Stimulated activated CD4-positive, alpha-beta T cell treated with anti-CD3 and anti-CD28 coated beads, Interleukin-12 subunit alpha, Interleukin-12 subunit beta, amount 100 ng/mL, for 24 hours (primary cell): ENCODE measurements at regions not wholly inside any gene's neighbourhood (a gene's known extent, or its start where the extent isn't known, plus 50 kb on each side); places are given as distances from the start of the nearest gene placed in this dataset.

Experiments used
- DNase-seq, 2 experiments: peaks; one replicate each; pipeline ENCODE4 v3.0.0-alpha.2; 2020; ENCODE audit warnings: low read depth in 2 of 2

DNA sequence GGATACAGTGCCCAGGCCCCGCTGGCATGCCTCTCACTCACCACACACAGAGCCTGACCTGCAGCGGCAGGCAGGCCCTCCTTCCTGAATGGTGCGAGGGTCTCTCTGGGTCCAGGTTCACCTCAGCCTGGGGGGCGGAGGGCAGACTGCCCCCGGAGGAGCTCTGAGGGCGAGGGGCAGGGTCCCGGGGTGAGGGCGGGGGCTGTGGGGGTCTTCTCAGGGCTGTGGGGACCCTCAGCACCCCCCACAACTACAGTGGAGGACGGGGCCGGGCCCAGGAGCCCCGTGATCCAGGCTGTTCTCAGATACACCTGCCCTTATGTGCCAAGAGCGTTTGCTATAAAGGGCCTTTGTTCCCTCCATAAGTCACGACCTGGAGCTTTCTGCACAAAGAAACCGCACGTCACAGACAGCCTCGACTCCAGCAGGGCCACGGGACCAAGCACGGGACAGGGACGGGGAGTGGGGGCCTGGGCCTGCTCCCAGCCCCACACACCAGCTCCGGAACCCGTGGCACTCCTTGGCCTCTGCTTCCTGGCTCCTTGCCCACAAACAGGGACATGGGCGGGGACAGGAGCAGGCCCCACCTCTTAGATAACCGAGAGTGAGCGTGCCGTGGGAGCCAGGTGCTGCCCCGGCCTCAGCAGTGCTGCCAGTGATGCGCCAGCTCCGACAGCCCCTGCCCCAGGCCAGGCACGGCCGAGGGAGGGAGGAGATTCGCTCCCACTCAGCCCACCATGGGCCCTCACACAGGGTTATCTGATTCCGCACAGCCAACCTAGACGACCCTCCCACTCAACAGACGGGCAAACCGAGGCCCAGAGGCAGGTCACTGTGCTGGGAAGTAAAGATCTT, 101.9 kb downstream of the RFLNA start:
- DNase-seq = no peak

DNA sequence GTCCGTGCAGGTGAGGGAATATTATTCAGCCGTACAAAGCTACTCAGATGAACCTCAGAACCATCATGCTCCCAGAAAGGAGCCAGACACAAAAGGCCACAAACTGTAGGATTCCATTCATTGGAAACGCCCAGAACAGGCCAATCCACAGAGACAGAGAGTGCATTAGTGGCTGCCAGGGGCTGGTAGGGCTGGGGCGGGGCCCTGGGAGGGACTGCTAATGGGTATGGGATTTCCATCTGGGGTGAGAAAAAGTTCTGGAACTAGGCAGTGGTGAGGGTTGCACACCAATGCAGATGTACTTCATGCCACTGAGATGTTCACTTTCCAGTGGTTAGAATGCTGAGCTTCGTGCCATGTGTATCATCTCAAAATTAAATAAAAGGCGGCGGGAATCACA, 101.1 kb downstream of the RFLNA start:
- DNase-seq = no peak

DNA sequence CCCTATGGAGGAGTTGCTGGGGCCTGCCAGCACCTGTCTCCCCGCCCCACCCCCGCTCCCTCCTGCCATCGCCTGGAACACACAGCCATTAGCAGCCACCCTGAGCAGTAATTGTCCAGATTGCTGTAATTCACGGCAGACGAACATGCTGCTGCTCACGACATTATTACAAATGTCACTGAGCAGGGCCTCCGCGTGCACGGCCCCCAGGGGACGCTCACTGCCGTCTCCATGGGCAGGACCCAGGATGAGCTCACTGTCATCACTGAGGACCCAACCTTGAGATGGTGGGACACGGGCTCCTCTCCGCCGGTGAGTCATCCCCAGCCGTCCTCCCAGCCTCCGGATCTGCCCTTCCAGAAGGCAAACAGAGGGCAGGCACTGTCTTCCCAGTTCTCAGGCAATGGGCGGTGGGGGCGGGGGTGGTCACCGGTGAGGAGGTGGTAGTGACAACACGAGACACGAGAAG, 100.4 kb downstream of the RFLNA start:
- DNase-seq = no peak

DNA sequence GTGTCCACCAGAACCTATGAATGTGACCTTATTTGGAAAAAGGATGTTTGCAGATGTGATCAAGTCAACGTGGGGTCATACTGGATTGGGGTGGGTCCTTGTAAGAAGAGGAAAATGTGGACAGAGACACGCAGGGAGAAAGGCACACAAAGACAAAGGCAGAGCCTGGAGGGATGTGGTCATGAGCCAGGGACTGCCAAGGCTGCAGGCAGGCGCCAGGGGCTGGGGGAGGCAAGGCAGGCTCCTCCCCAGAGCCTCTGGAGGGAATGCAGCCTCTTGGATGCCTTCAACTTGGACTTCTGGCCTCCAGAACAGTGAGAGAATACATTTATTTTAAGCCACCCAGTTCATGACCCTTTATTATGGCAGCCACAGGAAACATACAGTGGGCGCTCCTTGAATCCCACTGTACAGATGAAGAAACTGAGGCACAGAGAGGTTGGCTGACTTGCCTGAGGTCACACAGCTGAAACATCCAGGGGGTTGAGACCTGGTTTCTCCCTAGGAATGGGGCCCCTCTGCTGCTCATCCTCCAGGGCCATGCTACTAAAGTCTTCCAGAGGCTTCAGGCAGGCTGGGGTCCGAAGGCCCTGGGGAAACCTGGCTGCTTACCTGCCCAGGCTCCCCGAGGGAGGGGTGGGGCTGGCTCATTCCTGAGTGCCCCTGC, 99.7 kb downstream of the RFLNA start:
- no peak for DNase-seq

DNA sequence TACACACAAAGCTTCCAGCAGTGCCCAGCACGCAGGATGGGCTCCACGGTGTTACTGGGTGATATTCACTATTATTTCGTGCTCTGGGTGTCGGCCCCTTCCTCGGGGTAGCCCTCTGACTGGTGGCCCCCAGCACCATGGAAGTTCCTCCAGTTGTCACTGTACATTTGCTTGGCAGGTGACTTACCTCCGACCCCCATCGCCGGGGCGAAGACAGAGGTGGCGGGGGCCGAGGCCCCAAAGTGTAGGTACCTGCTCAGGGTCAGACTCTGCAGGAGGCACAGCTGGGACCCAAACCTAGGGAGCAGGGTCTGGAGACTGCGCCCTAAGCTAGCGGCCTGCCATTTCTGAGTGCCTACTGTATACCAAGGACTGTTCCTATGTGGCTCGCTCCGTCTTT, 98.9 kb downstream of the RFLNA start:
- no peak for DNase-seq

DNA sequence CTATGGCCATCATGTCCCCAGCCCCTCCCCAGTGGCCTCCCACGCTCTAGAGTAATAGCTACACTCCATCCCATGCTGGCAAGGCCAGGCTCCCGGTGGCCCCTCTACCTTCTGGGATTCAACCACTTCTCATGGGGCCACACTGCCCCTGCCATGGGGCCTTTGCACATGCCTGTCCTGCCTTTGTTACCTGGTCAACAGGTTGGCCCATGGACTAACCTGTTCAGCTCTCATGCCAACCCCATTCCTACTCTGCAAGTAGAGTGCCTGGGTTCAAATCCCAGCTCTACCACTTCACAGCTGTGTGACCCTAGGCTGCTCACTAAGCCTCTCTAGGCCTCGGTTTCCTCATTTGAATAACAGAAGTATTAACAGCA, 98.5 kb downstream of the RFLNA start:
- DNase-seq = no peak

DNA sequence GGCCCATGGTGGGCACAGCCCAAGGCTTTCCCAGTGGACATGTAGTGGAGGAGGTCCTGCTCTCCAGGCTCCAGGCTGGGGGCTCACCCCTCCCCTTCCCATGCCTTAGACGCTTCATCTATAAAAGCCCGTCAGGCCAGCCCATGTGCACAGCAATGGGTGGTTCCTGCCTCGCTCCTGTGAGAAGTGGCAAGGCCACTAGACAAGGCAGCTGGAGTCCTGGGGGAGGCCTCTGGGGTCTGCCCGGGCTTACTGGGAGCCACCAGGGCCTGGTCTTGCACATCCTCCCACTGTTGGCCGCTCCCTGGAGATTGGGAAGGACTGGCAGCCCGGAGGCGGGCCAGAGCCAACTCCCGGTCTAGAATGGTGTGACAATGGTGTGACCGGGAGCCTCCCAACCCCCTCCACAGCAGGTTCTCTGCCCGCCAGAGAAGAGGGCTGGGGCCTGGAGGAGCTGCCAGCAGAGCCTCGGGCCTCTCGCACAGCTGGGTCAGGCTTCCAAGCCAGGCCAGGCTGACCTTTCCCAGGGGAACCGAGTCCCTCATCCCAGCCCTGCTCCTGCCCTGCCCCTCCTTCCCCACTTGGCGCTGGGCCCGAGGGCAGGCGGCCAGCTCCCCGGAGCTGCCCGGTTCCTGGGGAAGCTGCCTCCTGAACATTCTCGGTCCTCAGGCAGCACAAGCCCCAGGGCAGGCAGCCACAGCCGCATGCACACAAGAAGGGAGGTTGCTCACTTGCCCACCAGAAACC, 97.9 kb downstream of the RFLNA start:
- no peak for DNase-seq

DNA sequence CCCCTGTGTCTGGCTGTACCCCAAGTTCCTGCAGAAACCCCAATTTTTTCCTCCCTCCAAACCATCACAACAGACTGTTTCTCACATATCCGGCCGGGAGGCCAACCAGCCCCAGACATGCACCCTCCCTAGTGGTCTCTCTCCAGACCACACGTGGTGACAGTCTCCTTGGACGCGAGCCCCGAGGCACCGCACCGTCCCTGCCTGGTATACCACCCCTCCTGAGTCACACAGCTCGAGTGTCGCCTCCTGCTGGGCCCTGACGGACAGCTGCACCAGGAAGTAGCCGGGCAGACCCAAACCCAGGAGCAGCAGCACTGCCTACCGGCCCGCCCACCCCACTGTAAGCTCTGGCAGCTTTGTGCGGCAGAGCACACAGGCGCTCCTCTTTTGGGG, 97.4 kb downstream of the RFLNA start:
- DNase-seq = no peak

DNA sequence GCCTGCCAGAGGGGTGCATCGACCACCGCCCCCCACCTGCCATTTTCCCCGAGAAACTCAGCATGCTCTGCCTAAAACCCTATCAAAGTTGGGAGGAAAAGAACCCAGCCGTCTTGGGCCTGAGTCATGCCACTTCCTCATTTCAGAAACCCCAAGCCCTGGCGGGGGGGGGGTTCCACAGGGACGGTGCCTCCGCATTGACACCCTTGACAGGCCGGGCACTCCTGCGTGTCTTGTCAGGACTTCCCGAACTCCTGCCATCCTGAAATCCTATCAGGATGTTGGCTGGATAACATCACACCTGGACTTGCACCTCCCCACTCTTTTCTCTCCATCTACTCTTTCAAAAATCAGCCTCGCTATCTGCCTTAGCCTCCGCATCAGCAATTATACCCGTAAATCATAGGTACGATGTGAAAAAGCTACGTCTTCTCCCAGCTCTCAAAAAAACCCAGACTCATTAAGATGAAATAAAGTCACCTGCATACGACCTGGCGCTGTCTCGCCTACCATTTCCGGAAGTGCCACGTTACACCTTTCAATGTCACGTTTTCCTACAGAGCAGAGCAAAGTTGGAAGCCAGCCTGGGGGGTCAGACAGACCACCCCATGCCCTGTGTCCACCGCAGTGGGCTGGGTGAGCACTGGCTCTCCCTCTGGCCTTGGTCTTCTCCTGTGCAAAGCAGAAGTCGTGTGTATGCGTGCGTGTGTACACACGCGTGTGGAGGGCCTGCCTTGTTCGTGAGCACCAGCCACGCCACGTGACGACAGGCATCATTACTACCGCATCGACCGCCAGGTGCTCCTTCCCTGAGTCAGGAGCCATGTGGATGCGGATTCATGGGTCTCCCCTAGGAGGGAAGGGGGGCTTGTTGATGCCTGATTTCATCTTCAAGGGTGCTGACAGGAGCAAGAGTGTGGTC, 96.7 kb downstream of the RFLNA start:
- DNase-seq = peak; percentile 31 to 44

DNA sequence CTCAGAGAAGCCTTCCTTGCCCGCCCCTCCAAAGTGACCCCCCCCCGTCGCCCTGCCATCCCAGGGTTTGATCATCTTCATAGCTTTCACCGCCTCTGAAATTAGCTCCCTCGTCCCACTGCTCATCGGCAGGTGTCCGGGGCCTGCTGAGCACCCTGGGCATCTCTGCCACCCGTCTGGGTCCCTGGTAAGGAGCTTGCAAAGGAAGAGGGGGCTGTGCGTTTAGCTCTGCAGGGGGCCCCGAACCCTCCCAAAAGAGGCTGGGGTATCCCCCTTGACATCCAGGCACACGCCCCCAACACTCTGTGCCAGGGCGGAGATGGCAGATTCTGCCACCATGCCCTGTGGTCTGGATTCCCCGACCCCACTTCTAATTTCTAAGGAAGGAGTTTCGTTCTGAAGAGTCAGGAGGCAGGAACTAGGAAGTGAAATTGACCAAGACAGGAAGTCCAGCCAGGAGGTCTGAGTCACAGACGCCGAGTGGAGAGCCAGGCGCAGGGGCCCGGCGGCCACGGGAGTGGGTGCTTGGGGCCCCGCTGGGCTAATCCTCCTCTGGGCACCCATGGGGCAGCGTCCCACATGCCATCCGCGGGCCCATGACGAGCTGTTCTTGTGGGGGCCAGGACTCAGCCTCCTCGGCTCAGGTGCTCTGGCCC, 95.7 kb downstream of the RFLNA start:
- DNase-seq = no peak

DNA sequence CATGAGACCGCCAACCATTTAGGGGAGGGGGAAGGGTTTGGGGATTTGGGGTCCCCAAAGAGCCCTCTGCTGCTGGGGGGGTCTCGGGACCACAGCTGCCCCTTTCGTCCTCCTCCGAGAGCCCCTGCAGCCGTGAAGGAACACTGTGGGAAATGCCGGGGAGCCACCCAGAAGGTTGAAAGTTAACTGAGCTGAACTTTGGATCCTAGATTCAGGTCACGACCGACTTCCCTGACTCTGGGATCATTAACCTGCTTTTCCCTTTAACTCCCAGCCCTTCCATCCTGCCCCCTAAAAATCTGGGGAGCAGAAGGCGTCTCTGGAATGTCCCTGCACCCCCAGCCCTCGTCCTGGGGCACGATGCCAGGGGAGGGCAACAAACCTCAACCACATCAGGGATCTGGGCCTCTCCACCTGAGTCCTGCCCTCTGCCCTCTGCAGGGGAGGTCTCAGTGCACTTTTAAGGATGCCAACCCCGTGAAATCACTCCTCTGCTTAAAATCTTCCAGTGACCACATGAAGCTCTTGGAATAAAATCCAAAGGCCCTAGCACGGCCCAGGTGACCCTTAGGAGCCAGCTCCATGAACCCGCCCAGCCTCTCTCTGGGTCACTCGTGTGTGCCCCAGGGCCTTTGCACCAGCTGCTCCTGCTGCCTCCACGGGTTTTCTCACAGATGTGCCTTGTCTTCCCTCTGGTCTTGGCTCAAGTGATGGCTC, 95.0 kb downstream of the RFLNA start:
- DNase-seq = no peak

DNA sequence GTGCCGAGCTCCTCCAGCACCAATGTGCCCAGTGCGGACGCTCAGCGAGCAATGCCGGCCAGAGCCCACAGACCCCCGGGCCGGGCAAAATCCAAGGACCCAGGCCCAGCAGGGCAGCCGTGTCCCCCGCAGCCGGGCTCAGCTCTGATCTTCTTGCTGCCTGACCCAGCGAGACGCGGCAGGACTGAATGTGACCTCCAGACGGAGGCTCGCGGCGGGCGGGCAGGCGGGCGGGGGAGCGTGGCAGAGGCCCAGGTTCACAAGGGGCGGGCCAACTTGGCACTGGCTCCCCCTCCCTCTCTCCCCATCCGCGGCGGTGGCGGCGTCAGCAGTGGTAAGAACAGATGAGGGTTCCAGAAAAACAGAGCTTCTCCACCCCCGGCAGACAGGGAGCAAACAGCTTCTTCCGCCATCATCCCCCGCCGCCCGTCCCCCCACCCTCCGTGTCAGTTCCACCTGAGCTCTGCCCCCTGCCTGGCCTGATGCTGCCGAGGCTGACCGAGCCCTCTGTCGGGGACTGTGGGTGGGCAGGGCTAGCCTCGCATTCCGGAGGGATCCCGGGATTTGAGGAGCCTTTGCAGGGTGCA, 94.3 kb downstream of the RFLNA start:
- DNase-seq = peak; percentile 17 to 46

DNA sequence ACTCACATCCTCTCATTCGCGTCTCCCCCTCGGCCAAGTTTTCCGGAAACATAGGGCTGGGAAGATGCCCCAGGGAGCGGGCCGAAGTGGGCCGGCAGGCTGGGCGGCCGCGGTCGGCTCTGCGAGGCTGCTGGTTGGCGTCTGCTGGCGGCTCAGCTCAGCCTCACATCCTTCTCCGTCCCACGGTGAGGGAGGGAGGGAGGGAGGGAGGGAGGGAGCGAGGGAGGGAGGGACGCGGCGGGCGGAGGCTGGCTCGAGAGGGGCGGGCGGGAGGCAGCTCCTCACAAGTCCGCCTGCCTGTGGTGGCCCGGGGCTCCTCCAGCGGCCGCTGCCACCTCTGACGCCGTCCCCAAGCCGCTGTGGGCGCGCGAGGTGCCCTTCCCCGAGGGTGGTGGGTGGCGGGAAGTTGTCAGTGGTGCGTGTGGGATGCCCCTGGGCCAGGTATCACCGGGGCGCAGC, 93.8 kb downstream of the RFLNA start:
- DNase-seq = peak in 1 of 2 experiments; percentile 36

DNA sequence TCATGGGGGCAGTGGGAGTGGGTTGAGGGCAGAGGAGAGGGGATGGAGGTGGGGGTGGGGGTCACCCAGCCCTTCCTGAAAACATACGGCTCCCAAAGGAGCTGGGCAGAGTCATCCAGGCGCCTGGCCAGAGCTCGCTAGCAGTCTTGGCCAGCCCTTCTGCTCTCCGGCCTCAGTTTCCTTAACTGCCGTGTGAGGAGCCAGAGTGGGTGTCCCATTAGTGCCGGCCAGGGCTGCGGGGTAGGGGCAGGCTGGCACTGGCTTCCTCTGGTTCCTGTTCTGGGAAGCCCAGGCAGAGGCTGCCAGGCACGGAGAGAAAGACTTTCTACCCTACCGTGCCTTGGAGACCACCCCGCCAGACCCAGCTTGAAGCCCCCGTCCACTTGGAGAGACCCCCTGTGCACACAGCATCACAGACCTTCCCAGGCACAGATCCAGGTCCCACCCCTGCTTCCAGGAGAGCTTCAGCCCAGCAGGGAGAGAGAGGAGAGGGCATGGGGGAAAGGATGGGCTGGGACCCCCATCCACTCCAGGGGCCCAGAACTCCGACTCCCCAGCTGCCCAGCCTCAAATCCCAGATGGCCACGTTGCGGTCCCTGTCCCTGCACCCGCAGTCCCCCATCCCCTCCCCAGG, 93.3 kb downstream of the RFLNA start:
- DNase-seq = no peak

DNA sequence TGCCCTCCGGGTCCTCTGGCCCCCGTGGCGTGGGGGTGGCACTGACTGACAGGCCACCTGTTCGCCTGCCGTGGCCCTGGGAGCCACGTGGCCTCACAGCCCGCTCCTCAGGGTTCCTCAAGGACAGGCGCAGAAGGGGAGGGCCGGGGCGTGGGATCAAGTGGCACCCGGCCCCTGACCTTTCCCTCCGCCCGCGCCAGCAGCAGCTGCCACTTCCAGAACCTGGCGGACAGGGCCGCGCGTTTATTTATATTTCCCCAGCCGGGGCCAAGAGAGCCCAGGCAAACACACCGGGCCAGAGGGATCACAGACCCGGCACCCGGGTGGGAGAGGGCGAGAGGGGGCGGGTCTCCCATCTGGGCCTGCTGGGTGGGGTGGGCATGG, 92.6 kb downstream of the RFLNA start:
- no peak for DNase-seq

DNA sequence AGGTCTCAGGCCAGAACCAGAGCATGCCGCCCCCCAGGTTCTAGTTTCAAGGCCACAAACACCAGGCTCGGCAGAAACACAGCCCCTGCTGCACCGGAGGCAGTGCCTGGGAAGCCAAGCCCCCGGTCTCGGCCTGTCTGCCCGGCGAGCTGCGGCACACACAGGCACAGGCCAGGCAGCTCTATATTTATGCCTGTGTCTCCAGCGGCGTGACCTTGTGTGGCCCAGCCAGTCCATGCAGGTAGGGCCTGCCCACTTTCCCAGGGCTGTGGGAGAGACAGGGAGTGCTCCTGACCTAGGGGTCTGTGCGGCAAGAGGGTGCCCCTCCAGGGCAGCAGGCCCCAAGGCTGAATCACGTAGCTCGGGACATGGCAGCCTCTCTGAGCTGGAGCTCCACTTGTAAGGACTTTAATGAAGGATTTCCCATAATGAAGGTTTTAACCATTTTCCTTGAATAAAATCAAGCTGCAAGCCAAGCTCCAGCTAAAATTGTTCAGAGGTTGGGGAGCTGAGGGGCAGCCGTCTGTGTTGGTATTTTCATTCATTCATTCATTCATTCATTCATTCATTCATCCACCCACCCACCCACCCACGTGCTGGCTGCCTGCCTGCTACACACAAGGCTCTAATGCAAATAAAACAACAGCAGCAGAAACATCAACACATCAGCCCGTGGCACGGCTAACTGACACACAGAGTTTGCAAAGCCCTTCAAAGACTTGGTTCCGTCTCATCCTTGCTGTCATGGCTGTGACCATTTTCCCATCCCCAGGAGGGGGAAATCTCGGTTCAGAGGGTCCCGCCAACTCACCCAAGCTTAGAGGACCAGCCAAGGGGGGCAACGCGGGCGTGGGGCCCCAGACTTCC, 92.0 kb downstream of the RFLNA start:
- DNase-seq = no peak

DNA sequence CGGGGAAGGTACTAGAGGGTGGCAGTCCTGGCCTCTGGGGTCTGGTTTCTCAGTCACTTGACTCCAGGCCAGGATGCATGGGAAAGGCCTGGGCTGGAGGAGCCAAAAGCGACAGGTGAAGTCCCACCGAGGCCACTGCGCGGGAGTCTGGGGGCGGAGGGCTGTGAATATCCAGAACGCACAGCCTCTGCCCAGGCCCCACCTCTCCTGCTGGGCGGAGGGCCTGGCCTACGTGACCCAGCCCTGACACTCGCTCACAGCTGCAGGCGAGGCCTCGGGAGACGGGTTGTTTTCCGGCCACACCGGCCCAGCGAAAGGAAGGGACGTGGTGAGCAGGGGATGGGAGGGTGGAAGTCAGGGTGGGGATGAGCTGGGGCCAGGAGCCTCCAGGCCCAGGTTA, 91.2 kb downstream of the RFLNA start:
- DNase-seq = no peak

DNA sequence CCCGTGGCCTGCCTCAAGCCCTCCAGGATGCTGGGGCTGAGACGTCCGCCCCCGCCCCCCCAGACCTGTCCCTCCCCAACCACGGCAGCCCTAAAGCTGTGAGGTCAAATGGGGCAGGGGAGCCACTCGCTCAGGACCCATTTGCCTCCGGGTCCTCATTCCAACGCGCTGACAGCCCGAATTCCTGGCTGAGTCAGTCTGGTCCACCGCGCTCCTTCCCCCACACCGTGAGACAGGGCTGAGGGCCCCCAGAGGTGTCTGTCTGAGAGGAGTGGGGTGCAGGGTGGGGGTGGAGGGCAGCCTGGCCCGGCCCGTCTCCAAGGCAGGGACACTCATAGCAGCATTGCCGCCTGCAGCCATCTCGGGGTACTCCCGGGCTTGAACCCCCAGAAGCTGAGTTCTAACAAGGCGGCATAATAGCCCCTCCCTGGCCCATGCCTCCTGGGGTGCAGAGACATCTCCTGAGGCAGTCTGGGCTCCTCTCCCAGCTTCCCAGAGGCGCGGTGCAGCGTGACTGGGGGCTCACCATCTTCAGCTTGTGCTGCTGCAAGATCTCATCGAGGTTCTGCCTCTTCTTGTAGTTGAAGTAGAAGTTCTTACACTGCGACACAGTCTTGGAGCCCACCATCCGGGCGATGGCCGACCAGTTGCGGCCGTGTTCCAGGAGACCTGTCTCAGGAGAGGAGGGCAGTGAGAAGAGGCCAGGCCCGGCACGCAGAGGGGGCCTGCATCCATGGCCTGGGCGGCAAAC, 90.5 kb downstream of the RFLNA start:
- no peak for DNase-seq
